ENCODE measurements at regions not wholly inside any gene's neighbourhood (a gene's known extent, or its start where the extent isn't known, plus 50 kb on each side); places are given as distances from the start of the nearest gene placed in this dataset.

- TF ChIP-seq CTCF (IDR thresholded peaks at IDR 0.05; ENCODE audit: low read depth, low read length), result no peak
- no peak overlapping the region for H3K4me3 ChIP-seq (replicated peaks in 1 of 2; ENCODE audit: low read depth in 2 of 2, low read length in 2 of 2)
- DNase-seq (ENCODE audit: low read depth in 2 of 2), result no peak
Measured at GRCh38 chr16:51040637-51041036, 110.4 kb downstream of the SALL1 start.

- DNase-seq (ENCODE audit: low read depth in 2 of 2), result no peak
Measured at GRCh38 chr16:51039638-51040331, 111.3 kb downstream of the SALL1 start.

GRCh38 chr16:51035711-51036110 lies 115.4 kb downstream of the SALL1 start:
- TF ChIP-seq CTCF (IDR thresholded peaks at IDR 0.05; ENCODE audit: low read depth, low read length), result no peak
- no peak for DNase-seq (ENCODE audit: low read depth in 2 of 2)
- H3K4me3 ChIP-seq (replicated peaks in 1 of 2; ENCODE audit: low read depth in 2 of 2, low read length in 2 of 2), result no peak overlapping the region

More at GRCh38 chr16:51039638-51040331, 111.3 kb downstream of the SALL1 start:
- TF ChIP-seq CTCF (IDR thresholded peaks at IDR 0.05; ENCODE audit: low read depth, low read length), result no peak
- H3K4me3 ChIP-seq (replicated peaks in 1 of 2; ENCODE audit: low read depth in 2 of 2, low read length in 2 of 2), result no peak overlapping the region

- no peak for TF ChIP-seq CTCF (IDR thresholded peaks at IDR 0.05; ENCODE audit: low read depth, low read length)
- no peak overlapping the region for H3K4me3 ChIP-seq (replicated peaks in 1 of 2; ENCODE audit: low read depth in 2 of 2, low read length in 2 of 2)
- DNase-seq (ENCODE audit: low read depth in 2 of 2), result no peak
Measured at GRCh38 chr16:51035110-51035498, 116.0 kb downstream of the SALL1 start.

DNA sequence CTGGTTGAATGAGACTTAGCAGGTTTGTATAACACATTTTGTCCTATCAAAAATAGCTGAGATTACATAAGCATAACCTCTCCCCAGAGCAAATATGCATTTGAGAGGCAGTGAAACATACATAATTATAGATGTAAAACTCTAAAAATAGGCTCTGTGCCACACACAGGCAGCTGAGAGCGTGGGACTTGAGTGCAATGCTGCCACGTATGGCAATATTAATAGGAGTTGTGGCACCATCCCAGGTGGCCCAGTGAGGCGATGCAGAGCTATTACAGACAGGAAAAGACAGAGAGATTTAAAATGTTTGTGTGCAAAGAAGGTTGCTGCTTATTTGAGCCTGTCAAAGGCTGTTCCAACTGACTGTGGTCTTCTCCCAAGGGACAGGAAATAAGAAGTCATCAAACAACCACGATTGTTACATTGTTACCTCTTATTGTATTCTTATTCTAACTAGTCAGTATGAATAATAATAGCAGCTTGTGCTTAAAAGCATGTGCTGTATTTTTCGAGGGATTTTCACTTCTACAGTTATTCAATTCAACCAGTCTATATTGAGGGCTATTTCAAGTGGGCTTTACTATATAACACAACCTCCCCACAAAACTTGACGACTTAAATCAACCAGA lies 116.5 kb downstream of the SALL1 start:
- TF ChIP-seq CTCF (IDR thresholded peaks at IDR 0.05; ENCODE audit: low read depth, low read length), result no peak
- no peak for DNase-seq (ENCODE audit: low read depth in 2 of 2)
- H3K4me3 ChIP-seq (replicated peaks in 1 of 2; ENCODE audit: low read depth in 2 of 2, low read length in 2 of 2), result no peak overlapping the region

GRCh38 chr16:51031598-51031997 lies 119.5 kb downstream of the SALL1 start:
- H3K4me3 ChIP-seq (replicated peaks in 1 of 2; ENCODE audit: low read depth in 2 of 2, low read length in 2 of 2), result no peak overlapping the region
- no peak for DNase-seq (ENCODE audit: low read depth in 2 of 2)
- no peak for TF ChIP-seq CTCF (IDR thresholded peaks at IDR 0.05; ENCODE audit: low read depth, low read length)

Measured in cardiac fibroblast (primary cell).